Heart left ventricle (tissue), 16 donors: ENCODE measurements at regions not wholly inside any gene's neighbourhood (a gene's known extent, or its start where the extent isn't known, plus 50 kb on each side); places are given as distances from the start of the nearest gene placed in this dataset.
"Not testable (repeated sequence)": the region's sequence is repeated elsewhere in the genome, so short reads cannot be mapped to it uniquely, and the experiment has no call there.

Experiments used
- ATAC-seq, 4 donors: fragments of 200-7000 bp; cut with Tn5 transposase; one replicate each; pipeline ENCODE4 v1.9.1; 2020 to 2022; ENCODE audit warnings: moderate library complexity in 4 of 4, mild to moderate bottlenecking in 3 of 4, moderate number of reproducible peaks in 1 of 4
- DNase-seq, 5 donors: peaks; one replicate each; pipeline ENCODE4 v3.0.0-alpha.2; 2020
- H3K27ac ChIP-seq, 12 donors: fragments of 200-600 bp; sonication (generic) in 4 of 12; one replicate each; pipeline versions ENCODE4 v1.5.0 to v1.8.0; 2016 to 2022; ENCODE audit warnings: mild to moderate bottlenecking in 2 of 12
- H3K27me3 ChIP-seq, 9 donors: fragments of 200-600 bp; sonication (generic) in 2 of 9; one replicate each; pipeline versions ENCODE4 v1.5.1 to v1.8.0; 2016 to 2022; ENCODE audit warnings: mild to moderate bottlenecking in 3 of 9
- H3K36me3 ChIP-seq, 9 donors: fragments of 200-600 bp; sonication (generic) in 2 of 9; one replicate each; pipeline versions ENCODE4 v1.5.0 to v1.8.0; 2018 to 2022; ENCODE audit warnings: mild to moderate bottlenecking in 2 of 9
- H3K4me1 ChIP-seq, 12 donors: fragments of 200-600 bp; sonication (generic) in 4 of 12; one replicate each; pipeline versions ENCODE4 v1.5.0 to v1.8.0; 2016 to 2022; ENCODE audit warnings: mild to moderate bottlenecking in 3 of 12
- H3K4me3 ChIP-seq, 12 donors: fragments of 200-600 bp; sonication (generic) in 4 of 12; one replicate each; pipeline versions ENCODE4 v1.5.0 to v1.8.0; 2017 to 2022; ENCODE audit warnings: mild to moderate bottlenecking in 9 of 12, moderate library complexity in 4 of 12
- H3K9me3 ChIP-seq, 12 donors: fragments of 200-600 bp; sonication (generic) in 4 of 12; one replicate each; pipeline versions ENCODE4 v1.5.0 to v1.8.0; 2016 to 2022; ENCODE audit warnings: mild to moderate bottlenecking in 1 of 12
- CTCF ChIP-seq, 12 donors: fragments of 200-600 bp; sonication (generic) in 4 of 12; IDR thresholded peaks; one replicate each; pipeline versions ENCODE4 v1.5.0 to v1.8.0; 2018 to 2022; ENCODE audit warnings: antibody characterized with exemption in 12 of 12, mild to moderate bottlenecking in 5 of 12
- POLR2A ChIP-seq, 2 donors: fragments of 450-650 bp; IDR thresholded peaks; one replicate each; pipeline ENCODE4 v1.6.1; 2017; ENCODE audit warnings: antibody characterized with exemption in 2 of 2, mild to moderate bottlenecking in 2 of 2, moderate library complexity in 2 of 2
- WGBS, 4 donors: extraction: QIAGEN DNeasy Blood & Tissue Kit in 2 of 4; methylation state at CpG; one replicate each; pipeline versions ENCODE4 v1.1.5 to v1.1.7; 2013 to 2018; 5-methylcytosine and 5-hydroxymethylcytosine counted together
- intact Hi-C, 10 donors: fragments of 100-400 bp; cut with DNase I; formaldehyde crosslinking; loops; one replicate each; pipeline versions ENCODE4 v1.11.1 to v1.14.2; 2022
- donor health status: ischemic (EF 13 %, LVEDD 7.1; RV severe dilation, severe dysfunction).
- donor health status: healthy with polysubstance abuse.
- donor health status: DM: no; HTN: yes; CAD: no.
- donor health status: DM: no; HTN: no; CAD: no.
- donor health status: ischemic (EF 25% LVEDD 6.9; RV normal size, moderate dysfunction).
- donor health status: ischemic (EF 25% LVEDD 5.7; RV mildly dilated, moderate dysfunction).
- donor health status: healthy.
- donor health status: DM: yes; HTN: yes; CAD: no.
- donor health status: ischemic (EF 35%, LVEDD 5.7; RV mildly dilated, moderate dysfunction).
- donor health status: nonischemic (EF 11% LVEDD 7.7; RV severe dilation, severe dysfunction).
- donor health status: DM: yes; HTN: yes; CAD: no.
- donor health status: PGD.
- donor health status: ischemic (EF 29% LVEDD 5.4; RV normal size, mild dysfunction).
- donor health status: nonischemic (EF 23%, LVEDD 6.1; RV moderate dilation, normal function).

GRCh38 chrX:88284844-88285243 is 462.2 kb upstream of the CPXCR1 start:
- DNase-seq (no peak), ATAC-seq (no peak)
- 80 to 93% (median 91%) methylated on average over 1 of the region's 1 CpG for WGBS, 4 donors
- intact Hi-C loops: no loop called here
- Histone ChIP-seq H3K27ac (no peak overlapping the region), H3K4me1 (no peaks in the 10 kb centered on the region), H3K9me3 (peaks cover 0 to 4% (median 0%) of the 10 kb centered on the region in 12 donors), H3K4me3 (no peak overlapping the region), H3K27me3 (no peaks in the 10 kb centered on the region), H3K36me3 (no peaks in the 10 kb centered on the region)
- no peak for TF ChIP-seq CTCF (IDR thresholded peaks at IDR 0.05)
- no peak for TF ChIP-seq POLR2A (IDR thresholded peaks at IDR 0.05)

- ATAC-seq, H3K4me3 ChIP-seq, H3K27me3 ChIP-seq, DNase-seq, H3K9me3 ChIP-seq, intact Hi-C loops, H3K27ac ChIP-seq, H3K36me3 ChIP-seq, H3K4me1 ChIP-seq: not testable (repeated sequence)
- 92 to 94% (median 93%) methylated on average over 2 of the region's 2 CpGs for WGBS, 4 donors
These were observed 433.1 kb upstream of the CPXCR1 start for GRCh38 chrX:88313972-88314371.

GRCh38 chrX:88325634-88326033 is 421.4 kb upstream of the CPXCR1 start:
- no peak overlapping the region for H3K4me3 ChIP-seq
- intact Hi-C loops: no loop called here
- no peak overlapping the region for H3K27ac ChIP-seq
- H3K9me3 ChIP-seq: no peaks in the 10 kb centered on the region
- H3K36me3 ChIP-seq: no peaks in the 10 kb centered on the region
- TF ChIP-seq POLR2A (IDR thresholded peaks at IDR 0.05): no peak
- no peak for TF ChIP-seq CTCF (IDR thresholded peaks at IDR 0.05)
- 69 to 77% (median 75%) methylated on average over 1 of the region's 1 CpG for WGBS, 4 donors
- no peaks in the 10 kb centered on the region for H3K4me1 ChIP-seq
- DNase-seq (no peak), ATAC-seq (no peak)
- H3K27me3 ChIP-seq: no peaks in the 10 kb centered on the region

- TF ChIP-seq CTCF (IDR thresholded peaks at IDR 0.05): no peak
- TF ChIP-seq POLR2A (IDR thresholded peaks at IDR 0.05): no peak
- Histone ChIP-seq H3K9me3 (peaks cover 0 to 3% (median 0%) of the 10 kb centered on the region in 12 donors), H3K4me3 (no peak overlapping the region), H3K27me3 (no peaks in the 10 kb centered on the region), H3K4me1 (no peaks in the 10 kb centered on the region), H3K27ac (no peak overlapping the region), H3K36me3 (no peaks in the 10 kb centered on the region)
- ATAC-seq (no peak), DNase-seq (no peak)
- 32 to 62% (median 54%) methylated on average over 2 of the region's 2 CpGs for WGBS, 4 donors
- intact Hi-C loops: no loop called here
These were observed 391.8 kb upstream of the CPXCR1 start for GRCh38 chrX:88355252-88355651.

GRCh38 chrX:88366314-88366713 is 380.7 kb upstream of the CPXCR1 start:
- Histone ChIP-seq H3K4me3 (no peak overlapping the region), H3K4me1 (no peaks in the 10 kb centered on the region), H3K27me3 (no peaks in the 10 kb centered on the region), H3K36me3 (no peaks in the 10 kb centered on the region), H3K27ac (no peak overlapping the region), H3K9me3 (peaks cover 0 to 19% (median 0%) of the 10 kb centered on the region in 12 donors)
- intact Hi-C loops: no loop called here
- 53 to 80% (median 60%) methylated on average over 1 of the region's 1 CpG for WGBS, 4 donors
- no peak for DNase-seq
- no peak for ATAC-seq
- TF ChIP-seq POLR2A (IDR thresholded peaks at IDR 0.05) (no peak), CTCF (IDR thresholded peaks at IDR 0.05) (no peak)
